PC-3 (cell line): ENCODE measurements at regions not wholly inside any gene's neighbourhood (a gene's known extent, or its start where the extent isn't known, plus 50 kb on each side); places are given as distances from the start of the nearest gene placed in this dataset.

Experiments used
- ATAC-seq: fragments of 200-7000 bp; cut with Tn5 transposase; 2 replicates; pipeline ENCODE4 v1.9.1; 2020; ENCODE audit warnings: mild to moderate bottlenecking, moderate library complexity
- BruUV-seq: library from RNA; stranded (reverse); fragments of 400-500 nt; replicated peaks from 2 replicates; lab custom pipeline; 2021; lab: Mats Ljungman, UMichigan
- CTCF ChIA-PET: fragments of 300-600 bp; sonication (Branson Sonifier 250); formaldehyde crosslinking; loops from one replicate; lab custom pipeline; 2022; ENCODE audit warnings: antibody characterized with exemption; lab: Charles Lee
- POLR2A ChIA-PET: fragments of 300-600 bp; sonication (Branson Sonifier 250); formaldehyde crosslinking; loops from one replicate; lab custom pipeline; 2022; ENCODE audit warnings: antibody characterized with exemption; ENCODE audit not compliant: unreplicated experiment; lab: Charles Lee
- DNase-seq: peaks from one replicate; pipeline ENCODE4 v3.0.0-alpha.2; 2015
- H2AFZ ChIP-seq: fragments of 300-600 bp; sonication (generic); 2 replicates; pipeline ENCODE4 v1.6.0; 2016; ENCODE audit warnings: antibody characterized with exemption, low read length
- H3F3A ChIP-seq: fragments of 300-600 bp; sonication (generic); one replicate; pipeline ENCODE4 v1.6.0; 2017; ENCODE audit warnings: antibody characterized with exemption, low read length, control low read depth, mild to moderate bottlenecking; ENCODE audit not compliant: unreplicated experiment
- H3K27ac ChIP-seq: fragments of 300-600 bp; sonication (generic); 2 replicates; pipeline ENCODE4 v1.5.1; 2016; ENCODE audit warnings: mild to moderate bottlenecking, low read length
- H3K27me3 ChIP-seq: fragments of 300-600 bp; sonication (generic); 2 replicates; pipeline ENCODE4 v1.6.1; 2016; ENCODE audit warnings: low read length, mixed read lengths
- H3K36me3 ChIP-seq: fragments of 300-600 bp; sonication (generic); 2 replicates; pipeline ENCODE4 v1.6.1; 2016; ENCODE audit warnings: low read depth, mixed run types, low read length, mixed read lengths
- H3K4me1 ChIP-seq: fragments of 300-600 bp; sonication (generic); 2 replicates; pipeline ENCODE4 v1.5.1; 2016; ENCODE audit warnings: low read length; ENCODE audit not compliant: insufficient read depth
- H3K4me2 ChIP-seq: fragments of 300-600 bp; sonication (generic); 2 replicates; pipeline ENCODE4 v1.6.0; 2016; ENCODE audit warnings: low read length
- H3K4me3 ChIP-seq: fragments of 300-600 bp; sonication (generic); 2 replicates; pipeline ENCODE4 v1.5.1; 2016; ENCODE audit warnings: mild to moderate bottlenecking, low read length, mixed read lengths
- H3K79me2 ChIP-seq: fragments of 300-600 bp; sonication (generic); 2 replicates; pipeline ENCODE4 v1.6.1; 2017; ENCODE audit warnings: low read length, mixed read lengths
- H3K9ac ChIP-seq: fragments of 300-600 bp; sonication (generic); 2 replicates; pipeline ENCODE4 v1.6.0; 2016; ENCODE audit warnings: mild to moderate bottlenecking, low read length
- H3K9me2 ChIP-seq: fragments of 300-600 bp; sonication (generic); replicated peaks from 2 replicates; pipeline ENCODE4 v1.6.1; 2016; ENCODE audit warnings: mixed run types, low read length, mixed read lengths
- H3K9me3 ChIP-seq: fragments of 300-600 bp; sonication (generic); 2 replicates; pipeline ENCODE4 v1.6.1; 2016; ENCODE audit warnings: low read length, mixed read lengths
- H4K20me1 ChIP-seq: fragments of 300-600 bp; sonication (generic); 2 replicates; pipeline ENCODE4 v1.6.1; 2016; ENCODE audit warnings: low read length, mixed read lengths
- EZH2 ChIP-seq: fragments of 300-600 bp; sonication (generic); IDR thresholded peaks from one replicate; pipeline ENCODE4 v1.6.1; 2017; ENCODE audit warnings: antibody characterized with exemption, mild to moderate bottlenecking, low read length; ENCODE audit not compliant: unreplicated experiment
- EZH2phosphoT487 ChIP-seq: fragments of 300-600 bp; sonication (generic); IDR thresholded peaks from 2 replicates; pipeline ENCODE4 v1.6.1; 2018; ENCODE audit warnings: mild to moderate bottlenecking, antibody characterized with exemption, low read length, borderline replicate concordance
- intact Hi-C: fragments of 100-400 bp; cut with micrococcal nuclease; formaldehyde crosslinking; loops from 2 replicates; pipeline ENCODE4 v1.9.0; 2023
- TF ChIP-seq, protein P1 (sequence below): fragments of 300-600 bp; sonication (generic); conservative IDR thresholded peaks from 2 replicates; pipeline ENCODE4 v1.5.1; 2017; ENCODE audit warnings: antibody characterized with exemption, low read depth, mild to moderate bottlenecking, low read length

DNA sequence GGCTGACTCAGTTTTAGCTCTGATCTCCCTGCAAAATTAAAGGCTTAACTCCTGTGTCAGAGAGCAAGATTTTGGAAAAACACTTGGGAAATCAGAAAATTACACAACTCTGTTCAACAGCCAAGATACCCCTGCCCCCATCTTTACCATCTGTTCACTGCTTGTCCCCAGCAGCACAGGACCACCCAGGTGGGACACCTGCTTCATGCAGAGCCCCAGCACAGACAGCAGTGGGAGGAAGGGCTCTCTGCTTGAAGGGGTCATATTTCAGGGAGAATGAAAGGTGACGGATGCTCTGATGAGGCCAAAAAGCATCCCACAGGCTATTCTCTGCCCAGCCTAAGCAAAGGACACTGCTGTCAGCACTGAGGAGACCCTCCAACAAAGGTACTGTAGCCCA lies 584.6 kb upstream of the KLHL29 start:
- ChIA-PET POLR2A (no interaction called here), CTCF (no interaction called here)
- Histone ChIP-seq H3K4me2 (no peak overlapping the region), H3K4me1 (no peaks in the 10 kb centered on the region), H3K9me2 (no peaks in the 10 kb centered on the region), H3K9ac (no peak overlapping the region), H3K79me2 (no peaks in the 10 kb centered on the region), H3K4me3 (no peak overlapping the region), H3K27me3 (no peaks in the 10 kb centered on the region), H3K9me3 (no peaks in the 10 kb centered on the region), H3F3A (no peaks in the 10 kb centered on the region), H2AFZ (no peak overlapping the region), H4K20me1 (no peaks in the 10 kb centered on the region), H3K36me3 (no peaks in the 10 kb centered on the region), H3K27ac (no peak overlapping the region)
- ATAC-seq (no peak), DNase-seq (no peak)
- no TSS peak for BruUV-seq
- intact Hi-C loops, result no loop called here
- TF ChIP-seq EZH2 (no peak), EZH2phosphoT487 (no peak)
- TF ChIP-seq, protein P1, sequence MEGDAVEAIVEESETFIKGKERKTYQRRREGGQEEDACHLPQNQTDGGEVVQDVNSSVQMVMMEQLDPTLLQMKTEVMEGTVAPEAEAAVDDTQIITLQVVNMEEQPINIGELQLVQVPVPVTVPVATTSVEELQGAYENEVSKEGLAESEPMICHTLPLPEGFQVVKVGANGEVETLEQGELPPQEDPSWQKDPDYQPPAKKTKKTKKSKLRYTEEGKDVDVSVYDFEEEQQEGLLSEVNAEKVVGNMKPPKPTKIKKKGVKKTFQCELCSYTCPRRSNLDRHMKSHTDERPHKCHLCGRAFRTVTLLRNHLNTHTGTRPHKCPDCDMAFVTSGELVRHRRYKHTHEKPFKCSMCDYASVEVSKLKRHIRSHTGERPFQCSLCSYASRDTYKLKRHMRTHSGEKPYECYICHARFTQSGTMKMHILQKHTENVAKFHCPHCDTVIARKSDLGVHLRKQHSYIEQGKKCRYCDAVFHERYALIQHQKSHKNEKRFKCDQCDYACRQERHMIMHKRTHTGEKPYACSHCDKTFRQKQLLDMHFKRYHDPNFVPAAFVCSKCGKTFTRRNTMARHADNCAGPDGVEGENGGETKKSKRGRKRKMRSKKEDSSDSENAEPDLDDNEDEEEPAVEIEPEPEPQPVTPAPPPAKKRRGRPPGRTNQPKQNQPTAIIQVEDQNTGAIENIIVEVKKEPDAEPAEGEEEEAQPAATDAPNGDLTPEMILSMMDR, result no peak

DNA sequence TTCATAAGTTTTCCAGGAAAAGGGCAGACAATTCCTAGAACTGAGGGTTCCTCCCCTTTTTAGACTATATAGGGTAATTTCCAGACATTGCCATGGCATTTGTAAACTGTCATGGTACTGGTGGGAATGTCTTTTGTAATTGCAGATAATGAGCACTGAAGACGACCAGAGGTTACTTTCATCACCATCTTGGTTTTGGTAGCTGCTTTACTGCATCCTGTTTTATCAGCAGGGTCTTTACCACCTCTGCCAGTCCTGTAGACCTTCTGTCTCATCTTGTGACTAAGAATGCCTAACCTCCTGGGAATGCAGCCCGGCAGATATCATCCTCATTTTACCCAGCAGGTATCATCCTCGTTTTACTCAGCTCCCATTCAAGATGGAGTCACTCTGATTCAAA lies 583.9 kb upstream of the KLHL29 start:
- POLR2A ChIA-PET, result no interaction called here
- H4K20me1 ChIP-seq, result no peaks in the 10 kb centered on the region
- H3K27ac ChIP-seq, result no peak overlapping the region
- H3K9me3 ChIP-seq, result no peaks in the 10 kb centered on the region
- no peaks in the 10 kb centered on the region for H3F3A ChIP-seq
- no peaks in the 10 kb centered on the region for H3K4me1 ChIP-seq
- no peak overlapping the region for H3K4me2 ChIP-seq
- CTCF ChIA-PET, result no interaction called here
- BruUV-seq, result no TSS peak
- DNase-seq (no peak), ATAC-seq (no peak)
- H3K27me3 ChIP-seq, result no peaks in the 10 kb centered on the region
- TF ChIP-seq, protein P1, result no peak
- TF ChIP-seq EZH2, result no peak
- no peak for TF ChIP-seq EZH2phosphoT487
- H3K4me3 ChIP-seq, result no peak overlapping the region
- H3K36me3 ChIP-seq, result no peaks in the 10 kb centered on the region
- no peak overlapping the region for H2AFZ ChIP-seq
- no peaks in the 10 kb centered on the region for H3K79me2 ChIP-seq
- no peak overlapping the region for H3K9ac ChIP-seq
- H3K9me2 ChIP-seq, result no peaks in the 10 kb centered on the region
- intact Hi-C loops, result no loop called here

DNA sequence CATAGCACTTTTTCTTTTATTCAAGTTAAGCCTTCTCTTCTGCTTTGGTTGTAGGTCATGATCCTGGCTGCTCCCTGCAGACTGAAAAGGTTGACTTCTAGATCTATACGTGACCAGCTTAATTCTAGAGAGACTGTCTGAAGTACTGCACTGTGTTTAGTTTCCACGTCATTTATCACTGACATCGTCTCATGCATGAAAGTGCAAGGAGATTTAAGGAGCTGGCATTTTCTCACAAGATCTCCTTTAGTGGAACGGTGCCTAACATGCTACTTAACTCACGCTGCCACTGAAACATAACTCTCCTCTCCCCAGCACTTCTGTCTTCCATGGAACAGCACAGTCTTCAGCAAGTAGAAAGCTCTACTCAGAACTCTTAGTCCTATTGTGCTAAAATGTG lies 583.0 kb upstream of the KLHL29 start:
- H3K27ac ChIP-seq, result no peak overlapping the region
- no peak overlapping the region for H2AFZ ChIP-seq
- no peaks in the 10 kb centered on the region for H3K4me1 ChIP-seq
- H3K9ac ChIP-seq, result no peak overlapping the region
- DNase-seq (no peak), ATAC-seq (no peak)
- H3K9me2 ChIP-seq, result no peaks in the 10 kb centered on the region
- POLR2A ChIA-PET, result no interaction called here
- H3K79me2 ChIP-seq, result no peaks in the 10 kb centered on the region
- no peak overlapping the region for H3K4me2 ChIP-seq
- intact Hi-C loops, result no loop called here
- no peak for TF ChIP-seq EZH2
- TF ChIP-seq, protein P1, result no peak
- TF ChIP-seq EZH2phosphoT487, result no peak
- no peaks in the 10 kb centered on the region for H3F3A ChIP-seq
- no peaks in the 10 kb centered on the region for H3K27me3 ChIP-seq
- H3K4me3 ChIP-seq, result no peak overlapping the region
- no TSS peak for BruUV-seq
- H4K20me1 ChIP-seq, result no peaks in the 10 kb centered on the region
- no peaks in the 10 kb centered on the region for H3K9me3 ChIP-seq
- H3K36me3 ChIP-seq, result no peaks in the 10 kb centered on the region
- CTCF ChIA-PET, result no interaction called here
